ENCODE measurements at regions not wholly inside any gene's neighbourhood (a gene's known extent, or its start where the extent isn't known, plus 50 kb on each side); places are given as distances from the start of the nearest gene placed in this dataset.

DNA sequence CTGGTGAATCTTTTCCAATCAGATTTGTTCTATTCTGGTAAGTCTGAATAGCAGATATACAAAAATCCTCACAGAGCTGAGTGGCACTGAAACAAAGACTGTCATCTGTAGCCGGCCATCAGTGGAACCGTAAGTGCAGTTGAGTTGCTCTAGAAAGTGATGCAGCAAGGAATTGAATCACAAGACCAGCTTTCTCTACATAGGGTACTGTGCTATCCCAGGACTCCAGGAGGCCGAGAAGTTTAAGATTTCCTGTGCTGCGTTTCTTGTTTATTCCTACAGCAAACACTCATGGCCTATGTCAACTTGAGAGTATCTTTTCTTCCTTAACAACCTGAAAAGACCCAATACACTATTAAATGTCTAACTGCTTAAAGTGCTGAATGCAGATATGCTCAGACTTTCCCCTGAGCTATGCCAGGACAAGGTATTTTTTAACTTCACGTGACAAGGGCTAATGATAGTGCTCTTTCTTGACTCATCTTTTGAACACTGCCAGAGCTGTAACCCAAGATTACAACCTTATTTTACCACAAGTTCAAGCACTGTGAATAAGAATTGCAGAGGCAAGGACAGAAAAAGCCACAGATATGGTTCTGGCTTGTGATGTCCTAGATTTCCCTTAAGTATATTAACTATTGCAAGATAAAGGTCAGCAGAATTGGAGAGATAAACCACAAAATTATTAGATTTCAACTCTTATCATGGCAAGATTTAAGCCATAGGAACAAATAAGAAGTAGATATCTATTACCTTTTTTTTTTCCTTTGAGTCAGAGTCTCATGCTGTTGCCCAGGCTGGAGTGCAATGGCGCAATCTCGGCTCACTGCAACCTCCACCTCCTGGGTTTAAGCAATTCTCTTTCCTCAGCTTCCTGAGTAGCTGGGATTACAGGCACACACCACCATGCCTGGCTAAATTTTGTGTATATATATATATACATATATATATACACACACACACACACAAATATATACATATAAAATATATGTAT, 71.6 kb downstream of the GJA1 start:
- TF ChIP-seq EZH2 (IDR thresholded peaks at IDR 0.05; ENCODE audit: insufficient read depth, poor library complexity, severe bottlenecking) (no peak), EZH2phosphoT487 (IDR thresholded peaks at IDR 0.05; ENCODE audit: insufficient read depth, low read depth) (no peak)
- Histone ChIP-seq H3K9me2 (ENCODE audit: insufficient read depth) (no peaks in the 10 kb centered on the region), H3K27me3 (replicated peaks; ENCODE audit: insufficient read depth) (no peaks in the 10 kb centered on the region), H3K9me3 (ENCODE audit: low read depth) (no peaks in the 10 kb centered on the region), H3K79me2 (ENCODE audit: insufficient read depth) (no peaks in the 10 kb centered on the region), H2AFZ (no peak overlapping the region), H3K27ac (peak overlapping the region; percentile 54), H3K36me3 (ENCODE audit: low read depth) (no peaks in the 10 kb centered on the region), H4K20me1 (ENCODE audit: insufficient read depth) (no peaks in the 10 kb centered on the region), H3K4me1 (ENCODE audit: insufficient read depth) (peaks cover 29% of the 10 kb centered on the region), H3K9ac (no peak overlapping the region), H3K4me3 (no peak overlapping the region), H3K4me2 (ENCODE audit: unreplicated experiment) (no peak overlapping the region), H3F3A (ENCODE audit: insufficient read depth) (peaks cover 32% of the 10 kb centered on the region)
- in situ Hi-C loops (cut with MboI), result no loop called here
- DNase-seq, result peak; percentile 63
- 89 to 90% methylated on average over 7 of the region's 7 CpGs for WGBS, 2 experiments (ENCODE audit: low coverage in 1 of 2, low lambda C conversion rate in 2 of 2, missing lambda C conversion rate in 2 of 2)

- Histone ChIP-seq H3K9me3 (ENCODE audit: low read depth) (no peaks in the 10 kb centered on the region), H3K27me3 (replicated peaks; ENCODE audit: insufficient read depth) (no peaks in the 10 kb centered on the region), H3K9me2 (ENCODE audit: insufficient read depth) (no peaks in the 10 kb centered on the region), H3F3A (ENCODE audit: insufficient read depth) (peaks cover 17% of the 10 kb centered on the region), H3K4me3 (no peak overlapping the region), H3K27ac (no peak overlapping the region), H3K36me3 (ENCODE audit: low read depth) (no peaks in the 10 kb centered on the region), H3K4me2 (ENCODE audit: unreplicated experiment) (no peak overlapping the region), H3K4me1 (ENCODE audit: insufficient read depth) (peaks cover 18% of the 10 kb centered on the region), H4K20me1 (ENCODE audit: insufficient read depth) (no peaks in the 10 kb centered on the region), H2AFZ (no peak overlapping the region), H3K79me2 (ENCODE audit: insufficient read depth) (no peaks in the 10 kb centered on the region), H3K9ac (no peak overlapping the region)
- in situ Hi-C loops (cut with MboI), result no loop called here
- no peak for TF ChIP-seq EZH2phosphoT487 (IDR thresholded peaks at IDR 0.05; ENCODE audit: insufficient read depth, low read depth)
- TF ChIP-seq EZH2 (IDR thresholded peaks at IDR 0.05; ENCODE audit: insufficient read depth, poor library complexity, severe bottlenecking), result no peak
- no peak for DNase-seq
- 95 to 96% methylated on average over 8 of the region's 8 CpGs for WGBS, 2 experiments (ENCODE audit: low coverage in 1 of 2, low lambda C conversion rate in 2 of 2, missing lambda C conversion rate in 2 of 2)
Measured at GRCh38 chr6:121510568-121511177, 75.2 kb downstream of the GJA1 start.

- in situ Hi-C loops (cut with MboI), result no loop called here
- 100% methylated on average over 1 of the region's 1 CpG for WGBS, 2 experiments (ENCODE audit: low coverage in 1 of 2, low lambda C conversion rate in 2 of 2, missing lambda C conversion rate in 2 of 2)
- peak; percentile 45 for DNase-seq
Measured at GRCh38 chr6:121515630-121516265, 80.3 kb downstream of the GJA1 start.

GRCh38 chr6:121516331-121516730, 80.9 kb downstream of the GJA1 start:
- H4K20me1 ChIP-seq (ENCODE audit: insufficient read depth), result no peaks in the 10 kb centered on the region
- TF ChIP-seq EZH2 (IDR thresholded peaks at IDR 0.05; ENCODE audit: insufficient read depth, poor library complexity, severe bottlenecking) (no peak), EZH2phosphoT487 (IDR thresholded peaks at IDR 0.05; ENCODE audit: insufficient read depth, low read depth) (no peak)
- no peaks in the 10 kb centered on the region for H3K79me2 ChIP-seq (ENCODE audit: insufficient read depth)
- H3F3A ChIP-seq (ENCODE audit: insufficient read depth), result peaks cover 18% of the 10 kb centered on the region
- H3K4me1 ChIP-seq (ENCODE audit: insufficient read depth), result peaks cover 12% of the 10 kb centered on the region
- no peak overlapping the region; the same call in 1 of the 2 replicates for H3K27ac ChIP-seq
- 88 to 91% methylated on average over 6 of the region's 6 CpGs for WGBS, 2 experiments (ENCODE audit: low coverage in 1 of 2, low lambda C conversion rate in 2 of 2, missing lambda C conversion rate in 2 of 2)
- H3K9me3 ChIP-seq (ENCODE audit: low read depth), result no peaks in the 10 kb centered on the region
- no peak overlapping the region for H2AFZ ChIP-seq
- H3K4me2 ChIP-seq (ENCODE audit: unreplicated experiment), result no peak overlapping the region
- H3K36me3 ChIP-seq (ENCODE audit: low read depth), result no peaks in the 10 kb centered on the region
- peak; percentile 20 for DNase-seq
- no peak overlapping the region for H3K4me3 ChIP-seq
- H3K9me2 ChIP-seq (ENCODE audit: insufficient read depth), result no peaks in the 10 kb centered on the region
- no peaks in the 10 kb centered on the region for H3K27me3 ChIP-seq (replicated peaks; ENCODE audit: insufficient read depth)
- no peak overlapping the region for H3K9ac ChIP-seq
- in situ Hi-C loops (cut with MboI), result no loop called here

More at GRCh38 chr6:121515630-121516265, 80.3 kb downstream of the GJA1 start:
- Histone ChIP-seq H3F3A (ENCODE audit: insufficient read depth) (peaks cover 12% of the 10 kb centered on the region), H3K36me3 (ENCODE audit: low read depth) (no peaks in the 10 kb centered on the region), H3K4me1 (ENCODE audit: insufficient read depth) (peaks cover 6% of the 10 kb centered on the region; the same call in 1 of the 2 replicates), H3K9me2 (ENCODE audit: insufficient read depth) (no peaks in the 10 kb centered on the region), H2AFZ (no peak overlapping the region), H3K9ac (no peak overlapping the region), H3K9me3 (ENCODE audit: low read depth) (no peaks in the 10 kb centered on the region), H3K79me2 (ENCODE audit: insufficient read depth) (no peaks in the 10 kb centered on the region), H3K27ac (peak overlapping the region; percentile 37), H4K20me1 (ENCODE audit: insufficient read depth) (no peaks in the 10 kb centered on the region), H3K4me2 (ENCODE audit: unreplicated experiment) (no peak overlapping the region), H3K4me3 (no peak overlapping the region), H3K27me3 (replicated peaks; ENCODE audit: insufficient read depth) (no peaks in the 10 kb centered on the region)
- TF ChIP-seq EZH2 (IDR thresholded peaks at IDR 0.05; ENCODE audit: insufficient read depth, poor library complexity, severe bottlenecking) (no peak), EZH2phosphoT487 (IDR thresholded peaks at IDR 0.05; ENCODE audit: insufficient read depth, low read depth) (no peak)
